OCI-LY3 (cell line): ENCODE measurements at regions not wholly inside any gene's neighbourhood (a gene's known extent, or its start where the extent isn't known, plus 50 kb on each side); places are given as distances from the start of the nearest gene placed in this dataset.

Source experiments
- H2AFZ ChIP-seq: fragments of 200-600, 300-600 bp; shearing (Covaris generic); 2 replicates; pipeline ENCODE4 v1.6.0; 2014; ENCODE audit warnings: antibody characterized with exemption, low read depth, low read length
- H3K27ac ChIP-seq: fragments of 200-600, 300-600 bp; sonication (generic); 2 replicates; pipeline ENCODE4 v1.5.1; 2014; ENCODE audit warnings: mild to moderate bottlenecking, low read length, moderate library complexity, mixed read lengths
- H3K27me3 ChIP-seq: fragments of 200-600, 300-600 bp; sonication (generic); 2 replicates; pipeline ENCODE4 v1.6.1; 2014; ENCODE audit warnings: low read depth, low read length, mixed read lengths
- H3K36me3 ChIP-seq: fragments of 200-600, 300-600 bp; sonication (generic); replicated peaks from 2 replicates; pipeline ENCODE3; 2014; ENCODE audit warnings: low read depth, low read length, mixed read lengths
- H3K4me1 ChIP-seq: fragments of 300-600, 200-600 bp; sonication (generic); 2 replicates; pipeline ENCODE4 v1.6.1; 2014; ENCODE audit warnings: low read length, mixed read lengths
- H3K4me2 ChIP-seq: fragments of 200-600, 300-600 bp; sonication (generic); 2 replicates; pipeline ENCODE4 v1.6.1; 2014; ENCODE audit warnings: low read length, mixed read lengths
- H3K4me3 ChIP-seq: fragments of 300-600, 200-600 bp; sonication (generic); 2 replicates; pipeline ENCODE4 v1.5.1; 2014; ENCODE audit warnings: antibody characterized with exemption, mild to moderate bottlenecking, low read length, moderate library complexity
- H3K79me2 ChIP-seq: fragments of 300-600, 200-600 bp; shearing (Covaris generic); 2 replicates; pipeline ENCODE4 v1.6.1; 2014; ENCODE audit warnings: mild to moderate bottlenecking, low read length, mixed read lengths
- H3K9ac ChIP-seq: fragments of 300-600, 200-600 bp; shearing (Covaris generic); 2 replicates; pipeline ENCODE4 v1.6.0; 2014; ENCODE audit warnings: mild to moderate bottlenecking, low read length, moderate library complexity
- H3K9me3 ChIP-seq: fragments of 200-600, 300-600 bp; shearing (Covaris generic); 2 replicates; pipeline ENCODE4 v1.6.1; 2014; ENCODE audit warnings: low read length, mixed read lengths; ENCODE audit not compliant: insufficient read depth
- H4K20me1 ChIP-seq: fragments of 200-600, 300-600 bp; sonication (generic); 2 replicates; pipeline ENCODE4 v1.6.1; 2016; ENCODE audit warnings: low read length, mixed read lengths; ENCODE audit not compliant: insufficient read depth
- EZH2phosphoT487 ChIP-seq: fragments of 200-600 bp; shearing (Covaris generic); IDR thresholded peaks from 2 replicates; pipeline ENCODE4 v1.6.1; 2018; ENCODE audit warnings: antibody characterized with exemption, mixed run types, low read depth
- TF ChIP-seq, protein P1 (sequence below): fragments of 200-600, 300-600 bp; sonication (generic); IDR thresholded peaks from 2 replicates; pipeline ENCODE4 v1.5.1; 2014; ENCODE audit warnings: antibody characterized with exemption, low read length, low read depth

DNA sequence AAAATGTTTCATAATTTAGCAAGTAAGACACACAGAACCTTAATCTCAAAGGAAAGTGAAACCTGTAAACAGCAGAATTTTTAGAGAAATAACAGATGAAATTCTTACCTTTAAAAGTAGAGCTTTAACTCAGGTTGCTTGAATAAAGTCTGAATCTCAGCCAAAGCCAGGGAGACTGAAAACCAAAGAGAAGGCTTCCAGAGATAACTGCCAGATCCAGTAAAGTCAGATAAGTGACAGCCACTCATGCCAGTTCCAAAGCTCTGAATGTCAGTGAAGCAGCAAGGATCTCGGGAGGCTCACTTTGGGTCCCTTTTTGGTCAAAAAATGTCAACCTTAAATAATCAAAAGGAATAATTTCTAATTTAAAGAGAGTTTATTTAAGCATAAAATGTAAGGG is 199.9 kb upstream of the CHRM3 start:
- Histone ChIP-seq H3K4me3 (no peak overlapping the region), H2AFZ (no peak overlapping the region), H3K27me3 (no peaks in the 10 kb centered on the region), H3K27ac (no peak overlapping the region), H3K4me1 (no peaks in the 10 kb centered on the region), H3K36me3 (no peaks in the 10 kb centered on the region), H3K4me2 (no peak overlapping the region), H4K20me1 (no peaks in the 10 kb centered on the region), H3K79me2 (no peaks in the 10 kb centered on the region), H3K9me3 (no peaks in the 10 kb centered on the region), H3K9ac (no peak overlapping the region)
- no peak for TF ChIP-seq EZH2phosphoT487
- TF ChIP-seq, protein P1, sequence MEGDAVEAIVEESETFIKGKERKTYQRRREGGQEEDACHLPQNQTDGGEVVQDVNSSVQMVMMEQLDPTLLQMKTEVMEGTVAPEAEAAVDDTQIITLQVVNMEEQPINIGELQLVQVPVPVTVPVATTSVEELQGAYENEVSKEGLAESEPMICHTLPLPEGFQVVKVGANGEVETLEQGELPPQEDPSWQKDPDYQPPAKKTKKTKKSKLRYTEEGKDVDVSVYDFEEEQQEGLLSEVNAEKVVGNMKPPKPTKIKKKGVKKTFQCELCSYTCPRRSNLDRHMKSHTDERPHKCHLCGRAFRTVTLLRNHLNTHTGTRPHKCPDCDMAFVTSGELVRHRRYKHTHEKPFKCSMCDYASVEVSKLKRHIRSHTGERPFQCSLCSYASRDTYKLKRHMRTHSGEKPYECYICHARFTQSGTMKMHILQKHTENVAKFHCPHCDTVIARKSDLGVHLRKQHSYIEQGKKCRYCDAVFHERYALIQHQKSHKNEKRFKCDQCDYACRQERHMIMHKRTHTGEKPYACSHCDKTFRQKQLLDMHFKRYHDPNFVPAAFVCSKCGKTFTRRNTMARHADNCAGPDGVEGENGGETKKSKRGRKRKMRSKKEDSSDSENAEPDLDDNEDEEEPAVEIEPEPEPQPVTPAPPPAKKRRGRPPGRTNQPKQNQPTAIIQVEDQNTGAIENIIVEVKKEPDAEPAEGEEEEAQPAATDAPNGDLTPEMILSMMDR: no peak

DNA sequence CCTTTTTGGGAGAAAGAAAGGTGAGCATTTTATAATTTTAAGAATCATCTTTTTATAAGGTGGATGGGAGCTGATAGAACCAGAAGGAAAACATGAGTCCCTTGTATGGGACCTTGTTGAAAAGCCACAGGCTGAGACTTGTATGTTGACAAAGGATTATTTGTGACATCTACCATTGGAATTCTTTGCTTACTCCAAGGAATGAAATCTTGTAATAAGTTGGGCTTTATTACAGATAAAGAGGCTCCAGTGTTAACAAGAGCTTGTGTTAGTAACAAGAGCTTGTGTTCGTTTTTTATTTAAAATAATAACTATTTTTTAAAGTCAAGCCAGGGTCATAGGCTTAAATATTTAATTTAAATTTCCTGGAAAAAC is 201.1 kb upstream of the CHRM3 start:
- H3K4me3 ChIP-seq: no peak overlapping the region
- no peaks in the 10 kb centered on the region for H3K36me3 ChIP-seq
- TF ChIP-seq, protein P1: no peak
- no peaks in the 10 kb centered on the region for H3K79me2 ChIP-seq
- no peak overlapping the region for H3K9ac ChIP-seq
- H2AFZ ChIP-seq: no peak overlapping the region
- no peaks in the 10 kb centered on the region for H3K9me3 ChIP-seq
- H3K4me1 ChIP-seq: no peaks in the 10 kb centered on the region
- H3K27me3 ChIP-seq: no peaks in the 10 kb centered on the region
- no peak overlapping the region for H3K4me2 ChIP-seq
- no peaks in the 10 kb centered on the region for H4K20me1 ChIP-seq
- no peak overlapping the region for H3K27ac ChIP-seq

DNA sequence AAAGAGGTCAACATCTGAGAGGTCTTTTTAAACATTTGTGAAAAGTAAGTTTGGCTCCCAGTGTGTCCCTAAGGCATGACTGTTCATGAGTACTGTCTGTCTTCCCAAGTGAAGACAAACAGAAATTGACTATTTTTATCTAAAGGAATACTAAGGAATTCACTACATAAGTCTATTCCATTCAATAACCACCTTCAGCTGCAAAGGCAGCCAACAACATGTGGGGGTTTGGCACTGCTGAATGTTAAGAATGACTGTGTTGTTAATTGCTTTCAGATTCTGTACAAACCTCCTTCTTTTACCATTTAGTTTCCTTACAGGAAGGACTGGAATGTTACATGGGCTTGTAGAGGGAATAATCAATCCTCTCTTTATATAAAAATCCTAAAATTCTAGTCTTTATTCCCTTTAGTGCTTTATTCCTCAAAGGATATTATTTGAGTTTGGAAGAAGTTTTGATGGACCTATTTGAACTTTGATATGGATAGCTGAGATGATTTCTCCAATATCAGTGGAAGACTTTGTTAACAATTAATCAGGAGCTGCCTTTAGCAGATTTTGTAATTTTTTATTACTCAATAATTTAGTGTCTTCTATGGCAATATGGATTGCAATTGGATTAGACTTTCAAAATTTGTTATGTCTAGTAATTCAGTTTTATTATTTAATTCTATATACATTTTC is 201.7 kb upstream of the CHRM3 start:
- no peaks in the 10 kb centered on the region for H3K27me3 ChIP-seq
- no peaks in the 10 kb centered on the region for H3K9me3 ChIP-seq
- H3K79me2 ChIP-seq: no peaks in the 10 kb centered on the region
- TF ChIP-seq EZH2phosphoT487: no peak
- TF ChIP-seq, protein P1: no peak
- H3K27ac ChIP-seq: no peak overlapping the region
- no peaks in the 10 kb centered on the region for H4K20me1 ChIP-seq
- H2AFZ ChIP-seq: no peak overlapping the region
- no peak overlapping the region for H3K4me3 ChIP-seq
- H3K4me1 ChIP-seq: no peaks in the 10 kb centered on the region
- no peak overlapping the region for H3K9ac ChIP-seq
- H3K4me2 ChIP-seq: no peak overlapping the region
- H3K36me3 ChIP-seq: no peaks in the 10 kb centered on the region

DNA sequence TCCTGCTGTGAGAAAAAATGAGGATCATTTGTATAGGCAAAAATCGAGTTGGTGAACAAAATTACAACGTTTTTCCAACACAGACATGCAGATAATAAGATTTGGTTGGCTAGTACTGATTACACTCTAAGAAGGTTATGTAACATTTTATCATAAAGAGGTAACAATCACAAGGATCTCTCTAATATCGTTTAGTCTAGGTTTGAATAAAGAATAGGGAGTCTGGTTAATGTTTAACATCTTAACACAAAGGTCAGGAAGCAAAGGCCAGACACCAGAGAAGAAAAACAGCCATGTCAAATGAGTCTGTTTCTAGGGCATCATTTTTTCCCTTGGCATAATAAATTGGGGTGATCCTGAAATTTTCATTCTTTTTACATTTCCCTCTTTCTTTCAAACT is 207.4 kb upstream of the CHRM3 start:
- no peak overlapping the region; the same call in 1 of the 2 replicates for H2AFZ ChIP-seq
- H3K4me2 ChIP-seq: no peak overlapping the region
- no peak overlapping the region for H3K4me3 ChIP-seq
- H3K79me2 ChIP-seq: no peaks in the 10 kb centered on the region
- TF ChIP-seq, protein P1: no peak
- no peak for TF ChIP-seq EZH2phosphoT487
- H3K27me3 ChIP-seq: no peaks in the 10 kb centered on the region
- H3K9ac ChIP-seq: no peak overlapping the region
- no peaks in the 10 kb centered on the region for H4K20me1 ChIP-seq
- H3K27ac ChIP-seq: no peak overlapping the region
- H3K36me3 ChIP-seq: no peaks in the 10 kb centered on the region
- H3K4me1 ChIP-seq: no peaks in the 10 kb centered on the region
- H3K9me3 ChIP-seq: no peaks in the 10 kb centered on the region
